GM19463 (cell line): ENCODE measurements at regions not wholly inside any gene's neighbourhood (a gene's known extent, or its start where the extent isn't known, plus 50 kb on each side); places are given as distances from the start of the nearest gene placed in this dataset.
"Not testable (repeated sequence)": the region's sequence is repeated elsewhere in the genome, so short reads cannot be mapped to it uniquely, and the experiment has no call there.

Experiments used
- ATAC-seq: cut with Tn5 transposase; IDR thresholded peaks from one replicate; pipeline ENCODE4 v1.9.1; 2021; ENCODE audit warnings: mild to moderate bottlenecking, moderate library complexity; ENCODE audit not compliant: unreplicated experiment

DNA sequence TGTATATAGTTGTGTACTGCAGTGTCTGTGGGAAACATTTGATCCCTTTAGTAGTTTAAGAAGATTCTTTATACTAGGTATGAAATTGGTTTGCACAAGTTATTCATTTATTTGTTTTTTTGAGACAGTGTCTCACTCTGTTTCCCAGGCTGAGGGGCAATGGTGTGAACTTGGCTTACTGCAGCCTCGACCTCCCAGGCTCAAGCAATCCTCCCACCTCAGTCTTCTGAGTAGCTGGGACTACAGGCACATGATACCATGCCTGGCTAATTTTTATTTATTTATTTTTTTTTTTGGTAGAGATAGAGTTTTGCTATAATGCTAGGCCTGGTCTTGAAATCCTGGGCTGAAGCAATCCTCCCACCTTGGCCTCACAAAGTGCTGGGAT is 209.4 kb downstream of the RASSF9 start:
- no peak for ATAC-seq

DNA sequence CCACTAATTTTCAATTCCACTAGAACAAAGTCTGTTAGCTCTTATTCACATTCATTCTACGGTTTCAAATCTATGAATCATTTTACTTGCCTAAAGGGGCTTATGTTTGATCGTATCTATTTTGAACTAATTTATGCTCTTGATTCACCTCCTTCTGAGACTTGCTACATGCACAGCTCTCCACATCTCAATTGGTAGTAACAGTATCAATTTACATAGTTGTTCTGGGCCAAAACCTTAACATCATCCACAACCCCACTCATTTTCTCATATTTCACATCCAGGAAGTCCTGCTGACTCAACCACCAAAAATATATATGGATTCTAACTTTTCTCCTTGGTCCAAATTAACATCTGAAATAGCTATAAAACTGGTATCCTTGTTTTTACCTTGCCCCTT is 208.6 kb downstream of the RASSF9 start:
- ATAC-seq: no peak

GRCh38 chr12:85628562-85628961 is 207.6 kb downstream of the RASSF9 start:
- ATAC-seq: not testable (repeated sequence)

DNA sequence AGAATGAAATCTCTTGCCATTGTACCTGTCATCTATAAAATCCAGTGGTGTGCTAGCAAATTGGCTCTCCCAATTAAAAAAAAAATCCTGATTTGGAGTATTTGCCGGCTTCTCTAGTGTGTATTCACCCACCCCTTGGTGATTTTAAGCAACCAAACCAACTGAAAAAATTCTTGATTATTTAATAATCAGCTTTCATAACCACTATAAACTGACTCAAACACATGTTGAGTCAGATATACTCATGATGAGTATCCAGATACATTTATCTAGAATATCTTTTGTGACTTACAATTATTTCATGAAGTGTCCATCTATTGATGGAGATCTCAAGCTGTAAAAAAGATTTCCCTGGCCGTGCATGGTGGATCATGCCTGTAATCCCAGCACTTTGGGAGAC is 205.4 kb downstream of the RASSF9 start:
- no peak for ATAC-seq

DNA sequence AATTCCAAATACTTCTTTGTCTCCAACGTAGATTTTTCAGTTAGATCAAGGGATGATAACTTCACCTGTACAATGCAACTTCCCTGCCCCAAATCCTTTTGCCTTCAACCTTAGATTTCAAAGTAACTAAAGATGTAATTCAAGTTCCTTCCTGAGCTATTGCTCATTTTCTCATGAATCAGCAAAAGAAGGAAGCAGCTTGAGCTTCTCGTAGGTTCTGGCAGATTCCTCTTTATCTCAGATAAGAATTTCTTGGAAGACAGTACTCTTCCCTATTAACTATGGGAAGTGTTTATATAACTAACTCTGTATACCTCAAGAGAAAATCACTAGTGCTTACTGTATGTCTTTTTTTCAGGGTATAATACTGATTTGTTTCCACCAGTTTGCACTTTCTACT is 203.8 kb downstream of the RASSF9 start:
- ATAC-seq: no peak

GRCh38 chr12:85633491-85633890 is 202.7 kb downstream of the RASSF9 start:
- ATAC-seq: no peak

GRCh38 chr12:85639834-85640233 is 196.4 kb downstream of the RASSF9 start:
- ATAC-seq: no peak

DNA sequence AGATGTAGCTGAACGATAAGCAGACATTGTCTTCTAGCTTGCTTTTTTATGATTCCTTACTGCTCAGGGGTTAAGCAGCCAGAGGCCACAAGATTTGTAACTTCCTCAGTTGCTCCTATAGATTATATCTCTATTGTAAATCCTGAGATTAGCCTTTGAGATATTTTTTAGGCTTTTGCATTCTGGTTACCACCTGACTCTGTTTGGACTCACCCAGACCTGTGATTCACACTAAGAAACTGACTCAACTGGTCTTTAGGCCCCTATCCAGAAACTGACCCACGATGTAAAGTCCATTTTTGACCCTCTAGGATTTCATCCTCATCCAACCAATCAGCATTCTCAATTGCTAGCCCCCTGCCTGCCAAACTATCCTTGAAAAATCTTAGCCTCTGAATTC is 194.4 kb downstream of the RASSF9 start:
- ATAC-seq: no peak

DNA sequence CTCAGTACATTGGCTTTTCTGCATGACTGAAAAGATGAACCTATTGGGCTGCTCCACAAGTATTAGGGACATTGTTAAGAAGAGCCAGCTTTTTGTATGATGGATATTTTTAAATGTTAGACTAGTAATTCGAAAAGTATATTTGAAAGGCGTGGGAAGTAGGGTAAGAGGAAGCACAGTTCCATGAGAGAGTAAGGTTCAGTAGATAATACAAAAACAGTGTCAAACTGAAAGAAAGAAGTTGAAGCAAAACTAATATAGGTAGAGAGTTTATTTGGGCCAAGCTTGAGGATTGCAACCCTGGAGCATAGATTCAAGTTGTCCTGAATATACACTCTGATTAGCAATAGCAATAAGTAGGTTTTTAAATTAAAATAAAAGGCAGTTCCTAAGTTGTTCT is 193.9 kb downstream of the RASSF9 start:
- no peak for ATAC-seq

- ATAC-seq: no peak
Measured at GRCh38 chr12:85642808-85643207, 193.4 kb downstream of the RASSF9 start.

GRCh38 chr12:85644508-85644907 is 191.7 kb downstream of the RASSF9 start:
- no peak for ATAC-seq

GRCh38 chr12:85653731-85654455 is 182.3 kb downstream of the RASSF9 start:
- no peak for ATAC-seq

GRCh38 chr12:85654456-85654840 is 181.8 kb downstream of the RASSF9 start:
- no peak for ATAC-seq

- no peak for ATAC-seq
Measured at GRCh38 chr12:85656561-85656960, 179.6 kb downstream of the RASSF9 start.

- no peak for ATAC-seq
Measured at GRCh38 chr12:85657251-85657650, 179.0 kb downstream of the RASSF9 start.

- no peak for ATAC-seq
Measured at GRCh38 chr12:85657836-85658630, 178.2 kb downstream of the RASSF9 start.

DNA sequence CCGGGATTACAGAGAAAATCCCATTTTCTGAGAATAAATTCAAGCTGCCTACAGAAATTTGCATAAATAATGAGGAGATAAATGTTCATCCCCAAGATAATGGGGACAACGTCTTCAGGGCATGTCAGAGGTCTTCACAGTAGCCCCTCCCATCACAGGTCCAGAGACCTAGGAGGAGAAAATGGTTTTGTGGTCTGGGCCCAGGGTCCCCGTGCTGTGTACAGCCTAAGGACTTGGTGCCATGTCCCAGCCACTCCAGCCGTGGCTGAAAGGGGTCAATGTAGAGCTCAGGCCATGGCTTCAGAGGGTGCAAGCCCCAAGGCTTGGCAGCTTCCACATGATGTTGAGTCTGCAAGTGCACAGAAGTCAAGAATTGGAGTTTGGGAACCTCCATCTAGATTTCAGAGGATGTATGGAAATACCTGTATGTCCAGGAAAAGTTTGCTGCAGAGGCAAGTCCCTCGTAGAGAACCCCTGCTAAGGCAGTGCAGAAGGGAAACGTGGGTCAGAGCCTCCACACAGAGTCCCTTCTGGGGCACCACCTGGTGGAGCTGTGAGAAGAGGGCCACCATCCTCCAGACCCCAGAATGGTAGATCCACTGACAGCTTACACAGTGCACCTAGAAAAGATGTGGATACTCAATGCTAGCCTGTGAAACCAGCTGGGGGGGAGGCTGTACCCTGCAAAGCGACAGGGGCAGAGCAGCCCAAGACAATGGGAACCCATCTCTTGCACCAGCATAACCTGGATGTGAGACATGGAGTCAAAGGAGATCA is 176.3 kb downstream of the RASSF9 start:
- ATAC-seq: no peak

DNA sequence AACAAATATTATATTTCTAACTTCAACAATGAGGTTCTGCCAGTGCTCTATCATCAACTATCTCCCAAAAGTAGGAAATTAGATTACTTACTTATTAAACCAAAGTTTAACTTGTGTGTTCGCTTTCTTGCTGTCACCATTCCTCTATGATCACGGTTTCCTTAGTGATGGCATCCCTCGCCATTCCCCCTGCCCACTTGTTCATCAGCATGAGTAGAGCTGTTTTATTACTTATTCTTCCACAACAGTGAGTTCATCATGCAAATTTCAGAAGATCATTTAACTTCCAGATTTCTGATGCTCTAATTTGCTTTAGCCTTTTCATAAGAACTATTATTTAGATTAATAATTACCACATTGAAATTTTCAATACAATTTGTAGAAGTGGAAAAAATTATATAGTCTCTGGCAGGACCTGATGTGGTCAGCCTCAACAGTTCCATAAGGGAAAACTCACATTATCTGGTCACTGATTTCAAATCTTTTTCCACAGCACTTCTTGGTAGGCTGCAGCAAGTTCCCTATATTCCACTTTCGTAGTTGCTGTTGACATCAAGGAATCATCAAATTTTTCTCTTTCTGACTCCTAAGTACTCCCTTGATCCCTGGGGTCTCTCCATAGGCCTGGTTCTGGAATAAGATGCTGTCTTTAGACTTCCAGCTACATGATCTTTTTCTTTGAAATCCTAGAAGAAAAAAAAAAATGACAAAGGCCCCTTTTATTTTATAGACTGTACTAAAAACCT is 174.6 kb downstream of the RASSF9 start:
- ATAC-seq: no peak

DNA sequence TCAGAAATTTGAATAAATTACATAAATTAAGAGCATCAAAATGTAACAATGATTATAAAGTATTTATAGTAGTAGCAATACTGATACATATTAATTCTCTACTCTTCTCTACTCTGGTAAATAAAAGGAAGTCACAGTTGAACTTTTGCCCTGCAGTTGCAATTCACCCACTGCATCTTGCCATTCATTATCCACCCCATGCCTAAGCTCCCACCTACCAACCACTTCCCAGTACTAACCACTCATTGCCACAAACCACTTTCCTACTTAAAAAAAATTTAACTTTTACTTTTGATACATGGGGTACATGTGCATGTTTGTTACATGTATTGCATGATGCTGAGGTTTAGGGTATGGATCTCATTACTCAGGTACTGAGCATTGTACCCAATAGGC is 174.0 kb downstream of the RASSF9 start:
- no peak for ATAC-seq

DNA sequence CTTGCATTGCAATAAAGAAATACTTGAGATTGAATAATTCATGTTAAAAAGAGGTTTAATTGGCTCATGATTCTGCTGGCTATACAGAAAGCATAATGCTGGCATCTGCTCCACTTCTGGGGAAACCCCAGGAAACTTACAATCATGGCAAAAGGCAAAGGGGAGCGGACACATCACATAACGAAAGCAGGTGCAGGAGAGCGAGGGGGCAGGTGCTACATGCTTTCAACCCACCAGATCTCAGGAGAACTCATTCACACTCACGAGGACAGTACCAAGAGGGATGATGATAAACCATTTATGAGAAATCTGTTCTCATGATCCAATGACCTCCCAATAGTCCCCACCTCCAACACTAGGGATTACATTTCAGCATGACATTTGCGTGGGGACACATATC is 172.6 kb downstream of the RASSF9 start:
- no peak for ATAC-seq

DNA sequence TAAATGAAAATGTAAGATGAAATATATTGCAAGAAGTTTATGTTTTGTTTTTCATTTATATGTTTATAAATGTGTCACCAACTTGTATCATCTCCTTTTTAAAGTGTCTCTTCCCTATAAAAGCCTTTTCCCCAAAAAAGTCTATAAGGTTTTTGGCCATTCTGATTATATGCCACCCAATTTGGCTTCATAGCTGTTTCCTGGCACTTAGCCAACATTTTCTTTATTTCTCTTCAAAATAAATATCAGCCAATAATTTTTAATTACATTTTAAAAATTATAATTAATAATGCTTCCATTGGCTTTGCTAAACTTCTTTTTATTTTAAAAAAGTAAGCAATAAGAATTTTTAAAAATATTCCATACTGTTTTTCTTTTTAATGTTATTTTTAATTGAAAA is 171.8 kb downstream of the RASSF9 start:
- ATAC-seq: no peak
